Right atrium auricular region (tissue), 2 donors: ENCODE measurements at regions not wholly inside any gene's neighbourhood (a gene's known extent, or its start where the extent isn't known, plus 50 kb on each side); places are given as distances from the start of the nearest gene placed in this dataset.
A peak's percentile ranks its signal among the peaks of the same experiment; 100 is the strongest.

ENCODE experiments used
- DNase-seq: peaks from one replicate; pipeline ENCODE4 v3.0.0-alpha.2; 2019; ENCODE audit warnings: low spot score
- H3K27ac ChIP-seq, 2 donors: fragments of 200-600 bp; sonication (generic); 1 replicate in 1 of 2; 2 replicates in 1 of 2; pipeline ENCODE4 v1.5.1; 2016 to 2019
- H3K27me3 ChIP-seq, 2 donors: fragments of 200-600 bp; sonication (generic); one replicate each; pipeline versions ENCODE4 v1.5.1 to v1.6.0; 2017 to 2019
- H3K36me3 ChIP-seq: fragments of 200-600 bp; sonication (generic); one replicate; pipeline ENCODE4 v1.5.1; 2016
- H3K4me1 ChIP-seq, 2 donors: fragments of 200-600 bp; sonication (generic); one replicate each; pipeline versions ENCODE4 v1.5.1 to v1.6.0; 2017 to 2019
- H3K4me3 ChIP-seq, 2 donors: fragments of 200-600 bp; sonication (generic); 1 replicate in 1 of 2; 2 replicates in 1 of 2; pipeline ENCODE4 v1.5.1; 2017 to 2019; ENCODE audit warnings: mild to moderate bottlenecking in 1 of 2, moderate library complexity in 1 of 2
- H3K9me3 ChIP-seq, 2 donors: fragments of 200-600 bp; sonication (generic); one replicate each; pipeline ENCODE4 v1.5.1; 2019
- TF ChIP-seq, protein P1 (sequence below), 2 donors: fragments of 200-600 bp; sonication (generic); IDR thresholded peaks; one replicate each; pipeline ENCODE4 v1.5.1; 2019; ENCODE audit warnings: antibody characterized with exemption in 2 of 2

DNA sequence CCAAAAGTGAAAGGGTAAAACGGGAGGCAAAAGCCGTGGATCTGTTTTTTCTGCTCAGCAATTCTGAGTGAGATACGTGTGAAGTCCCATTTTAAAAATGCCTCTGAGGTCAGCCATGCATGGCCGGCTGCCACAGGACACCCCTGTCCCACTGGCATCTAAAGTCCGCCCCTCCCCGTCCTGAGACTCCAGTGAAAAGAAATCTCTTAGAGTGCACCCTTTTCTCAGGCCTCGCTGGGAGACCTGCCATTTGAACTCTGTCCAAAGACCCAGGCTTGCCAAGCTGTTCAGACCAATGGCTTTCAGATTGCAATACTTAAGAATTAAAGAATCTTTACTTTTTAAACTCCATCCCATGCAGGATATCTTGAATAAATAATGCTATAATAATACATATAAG is 61.0 kb upstream of the SLC24A5 start:
- peak overlapping the region in 1 of 2 donors; percentile 6 for H3K4me3 ChIP-seq
- H3K27ac ChIP-seq = no peak overlapping the region

DNA sequence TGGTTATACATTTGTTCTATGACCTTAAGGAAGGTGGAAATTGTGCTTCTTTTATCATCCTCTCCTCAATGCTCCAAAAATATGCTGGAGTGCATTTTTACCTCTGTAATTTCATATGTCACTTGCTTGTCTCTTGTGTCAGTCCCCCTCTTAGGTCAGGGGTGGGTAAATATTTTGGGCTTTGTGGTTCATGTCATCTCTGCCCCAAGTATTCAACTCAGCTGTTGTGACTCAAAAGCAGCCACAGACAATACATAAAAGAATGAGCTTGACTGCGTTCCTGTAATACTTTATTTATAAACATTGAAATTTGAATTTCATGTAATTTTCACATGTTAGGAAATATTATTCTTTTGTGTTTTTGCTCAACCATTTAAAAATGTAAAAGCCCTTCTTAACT is 60.4 kb upstream of the SLC24A5 start:
- no peak for DNase-seq
- Histone ChIP-seq H3K9me3 (no peaks in the 10 kb centered on the region), H3K36me3 (no peaks in the 10 kb centered on the region), H3K4me1 (no peaks in the 10 kb centered on the region), H3K4me3 (no peak overlapping the region), H3K27me3 (no peaks in the 10 kb centered on the region), H3K27ac (no peak overlapping the region)
- TF ChIP-seq, protein P1, sequence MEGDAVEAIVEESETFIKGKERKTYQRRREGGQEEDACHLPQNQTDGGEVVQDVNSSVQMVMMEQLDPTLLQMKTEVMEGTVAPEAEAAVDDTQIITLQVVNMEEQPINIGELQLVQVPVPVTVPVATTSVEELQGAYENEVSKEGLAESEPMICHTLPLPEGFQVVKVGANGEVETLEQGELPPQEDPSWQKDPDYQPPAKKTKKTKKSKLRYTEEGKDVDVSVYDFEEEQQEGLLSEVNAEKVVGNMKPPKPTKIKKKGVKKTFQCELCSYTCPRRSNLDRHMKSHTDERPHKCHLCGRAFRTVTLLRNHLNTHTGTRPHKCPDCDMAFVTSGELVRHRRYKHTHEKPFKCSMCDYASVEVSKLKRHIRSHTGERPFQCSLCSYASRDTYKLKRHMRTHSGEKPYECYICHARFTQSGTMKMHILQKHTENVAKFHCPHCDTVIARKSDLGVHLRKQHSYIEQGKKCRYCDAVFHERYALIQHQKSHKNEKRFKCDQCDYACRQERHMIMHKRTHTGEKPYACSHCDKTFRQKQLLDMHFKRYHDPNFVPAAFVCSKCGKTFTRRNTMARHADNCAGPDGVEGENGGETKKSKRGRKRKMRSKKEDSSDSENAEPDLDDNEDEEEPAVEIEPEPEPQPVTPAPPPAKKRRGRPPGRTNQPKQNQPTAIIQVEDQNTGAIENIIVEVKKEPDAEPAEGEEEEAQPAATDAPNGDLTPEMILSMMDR (IDR thresholded peaks at IDR 0.05) = no peak

More for the DNA sequence above, 61.0 kb upstream of the SLC24A5 start:
- DNase-seq = no peak
- H3K27me3 ChIP-seq = no peaks in the 10 kb centered on the region
- no peaks in the 10 kb centered on the region for H3K36me3 ChIP-seq
- TF ChIP-seq, protein P1 (IDR thresholded peaks at IDR 0.05) = no peak
- H3K4me1 ChIP-seq = no peaks in the 10 kb centered on the region
- H3K9me3 ChIP-seq = no peaks in the 10 kb centered on the region

DNA sequence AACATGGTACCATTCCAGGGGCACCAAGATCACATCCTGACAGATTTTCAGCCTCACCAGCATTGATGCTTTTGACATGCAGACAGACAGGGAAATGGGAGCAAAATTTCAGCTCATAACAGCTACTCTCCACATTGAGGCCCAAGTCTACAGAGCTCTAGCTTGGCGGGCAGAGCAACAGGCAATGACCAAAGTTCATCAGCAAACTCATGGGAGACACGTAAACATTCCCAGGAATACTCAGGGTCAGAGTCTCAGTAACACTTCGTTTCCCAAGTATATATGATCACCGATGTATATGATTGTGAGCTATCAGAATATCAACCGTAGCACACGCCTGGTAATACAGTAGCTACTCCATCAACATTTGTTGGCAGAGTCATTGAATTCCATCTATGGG is 59.2 kb upstream of the SLC24A5 start:
- H3K9me3 ChIP-seq = no peaks in the 10 kb centered on the region
- H3K4me3 ChIP-seq = no peak overlapping the region
- no peaks in the 10 kb centered on the region for H3K36me3 ChIP-seq
- no peak for DNase-seq
- H3K27ac ChIP-seq = no peak overlapping the region
- TF ChIP-seq, protein P1 (IDR thresholded peaks at IDR 0.05) = no peak
- H3K4me1 ChIP-seq = no peaks in the 10 kb centered on the region
- no peaks in the 10 kb centered on the region for H3K27me3 ChIP-seq

DNA sequence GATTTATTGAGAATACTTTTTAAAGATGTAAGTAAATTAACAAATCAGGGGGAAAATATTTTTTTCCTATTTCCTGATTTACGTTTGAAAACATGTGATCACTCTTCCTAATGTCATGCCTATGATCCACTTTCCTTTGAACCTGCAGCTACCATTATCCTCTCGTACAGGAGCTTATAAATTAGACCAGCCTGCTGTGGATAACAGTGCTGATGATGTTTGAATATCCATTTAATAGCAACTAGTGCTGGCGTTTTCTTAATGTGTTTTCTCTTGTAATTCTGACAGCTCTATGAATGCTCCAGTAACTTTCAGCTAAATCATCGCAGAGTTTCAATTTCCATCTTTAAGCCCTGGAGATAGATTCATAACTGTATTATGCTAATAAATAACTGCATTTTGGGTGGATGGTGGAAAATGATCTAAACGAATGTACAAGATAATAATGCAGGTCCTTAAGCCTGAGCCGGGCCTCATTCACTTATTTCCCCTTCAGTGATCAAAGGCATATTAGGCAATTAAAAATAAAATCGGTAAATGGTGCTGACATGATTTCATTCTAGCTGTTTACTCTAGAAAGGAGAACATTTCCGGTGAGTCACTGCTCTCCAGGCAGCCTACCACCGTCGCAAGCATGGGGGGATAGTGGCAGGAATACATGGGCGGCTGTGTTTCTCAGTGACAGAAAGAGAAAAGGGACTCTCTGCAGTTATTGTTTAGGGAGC is 58.5 kb upstream of the SLC24A5 start:
- no peak overlapping the region for H3K4me3 ChIP-seq
- H3K9me3 ChIP-seq = no peaks in the 10 kb centered on the region
- no peaks in the 10 kb centered on the region for H3K36me3 ChIP-seq
- no peak for DNase-seq
- no peaks in the 10 kb centered on the region for H3K4me1 ChIP-seq
- H3K27ac ChIP-seq = no peak overlapping the region
- TF ChIP-seq, protein P1 (IDR thresholded peaks at IDR 0.05) = no peak
- no peaks in the 10 kb centered on the region for H3K27me3 ChIP-seq

DNA sequence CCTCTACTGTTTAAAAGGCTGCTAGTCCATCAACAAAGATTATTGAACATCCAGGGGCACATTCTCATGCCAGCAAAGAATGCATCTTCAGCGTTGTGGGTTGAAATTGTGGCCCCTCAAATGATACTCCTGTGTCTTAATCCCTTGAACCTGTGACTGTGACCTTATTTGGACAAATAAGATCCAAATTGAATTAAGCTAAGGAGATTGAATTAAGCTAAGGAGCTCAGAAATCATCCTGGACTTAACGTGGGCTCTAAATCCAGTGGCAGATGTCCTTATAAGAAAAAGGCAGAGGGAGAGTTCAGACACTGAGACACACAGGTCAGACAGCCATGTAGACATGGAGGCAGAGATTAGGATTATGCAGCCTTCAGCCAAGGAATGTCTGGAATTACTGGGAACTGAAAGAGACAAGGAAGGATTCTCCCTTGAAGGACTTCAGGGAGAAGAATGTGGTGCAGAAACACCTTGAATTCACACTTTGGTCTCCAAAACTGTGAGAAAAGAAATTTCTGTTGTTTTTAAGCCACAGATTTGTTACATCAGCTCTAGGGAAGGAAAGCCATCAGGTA is 57.3 kb upstream of the SLC24A5 start:
- DNase-seq = no peak
- no peak overlapping the region for H3K27ac ChIP-seq
- H3K27me3 ChIP-seq = no peaks in the 10 kb centered on the region
- no peaks in the 10 kb centered on the region for H3K9me3 ChIP-seq
- H3K36me3 ChIP-seq = no peaks in the 10 kb centered on the region
- TF ChIP-seq, protein P1 (IDR thresholded peaks at IDR 0.05) = no peak
- no peaks in the 10 kb centered on the region for H3K4me1 ChIP-seq
- no peak overlapping the region for H3K4me3 ChIP-seq
